Astrocyte of the spinal cord (primary cell): ENCODE measurements at regions not wholly inside any gene's neighbourhood (a gene's known extent, or its start where the extent isn't known, plus 50 kb on each side); places are given as distances from the start of the nearest gene placed in this dataset.

Source experiments
- DNase-seq: peaks from one replicate; pipeline ENCODE4 v3.0.0; 2011; ENCODE audit warnings: low read depth, low spot score
- H3K4me3 ChIP-seq: 2 replicates; pipeline ENCODE4 v1.5.1; 2011; ENCODE audit warnings: low read depth, mild to moderate bottlenecking, low read length, moderate library complexity
- CTCF ChIP-seq: IDR thresholded peaks from 2 replicates; pipeline ENCODE4 v1.5.1; 2012; ENCODE audit warnings: low read depth, mild to moderate bottlenecking, low read length, inconsistent platforms
- in situ Hi-C: cut with HindIII; loops from 2 replicates; pipeline ENCODE4 v1.10.0; 2017; ENCODE audit warnings: low sequenced_read_pairs

- H3K4me3 ChIP-seq = no peak overlapping the region
- no peak for DNase-seq
- TF ChIP-seq CTCF = no peak
- in situ Hi-C loops = no loop called here
Observed at GRCh38 chr11:34811858-34812257, 104.3 kb downstream of the APIP start.

GRCh38 chr11:34810107-34810562 is 106.0 kb downstream of the APIP start:
- no peak overlapping the region for H3K4me3 ChIP-seq
- no peak for TF ChIP-seq CTCF
- no peak for DNase-seq
- in situ Hi-C loops = no loop called here

GRCh38 chr11:34809191-34810106 is 106.7 kb downstream of the APIP start:
- TF ChIP-seq CTCF = no peak
- DNase-seq = no peak
- H3K4me3 ChIP-seq = no peak overlapping the region
- in situ Hi-C loops = no loop called here

GRCh38 chr11:34806875-34807274 is 109.3 kb downstream of the APIP start:
- in situ Hi-C loops = no loop called here
- no peak overlapping the region for H3K4me3 ChIP-seq
- no peak for DNase-seq
- TF ChIP-seq CTCF = no peak

- TF ChIP-seq CTCF = no peak
- in situ Hi-C loops = no loop called here
- no peak overlapping the region for H3K4me3 ChIP-seq
- no peak for DNase-seq
Observed at GRCh38 chr11:34805937-34806336, 110.2 kb downstream of the APIP start.

- in situ Hi-C loops = no loop called here
- TF ChIP-seq CTCF = no peak
- no peak overlapping the region for H3K4me3 ChIP-seq
- no peak for DNase-seq
Observed at GRCh38 chr11:34799848-34800247, 116.3 kb downstream of the APIP start.
